ENCODE measurements at regions not wholly inside any gene's neighbourhood (a gene's known extent, or its start where the extent isn't known, plus 50 kb on each side); places are given as distances from the start of the nearest gene placed in this dataset.

GRCh38 chr16:80164966-80165550 lies 375.7 kb upstream of the DYNLRB2 start (continued):
- TF ChIP-seq HMGA2 (CRISPR knock-in tag; IDR thresholded peaks at IDR 0.05) (no peak), CREB1 (CRISPR knock-in tag; IDR thresholded peaks at IDR 0.05) (no peak), TP53 (CRISPR knock-in tag; IDR thresholded peaks at IDR 0.05) (no peak), EMX1 (CRISPR knock-in tag; IDR thresholded peaks at IDR 0.05) (no peak), MYBL2 (CRISPR knock-in tag; IDR thresholded peaks at IDR 0.05) (no peak)

GRCh38 chr16:80163339-80163738 lies 377.5 kb upstream of the DYNLRB2 start:
- Mint-ChIP-seq H3K9me3 (peaks cover 15% of the 10 kb centered on the region), H3K27me3 (ENCODE audit: low read depth) (no peaks in the 10 kb centered on the region), H3K27ac (no peak overlapping the region), H3K4me3 (no peak overlapping the region), H3K36me3 (peaks cover 4% of the 10 kb centered on the region), H3K4me1 (no peaks in the 10 kb centered on the region)
- ChIA-PET POLR2A (no interaction called here), CTCF (no interaction called here)
- DNase-seq (ENCODE audit: low spot score) = no peak
- ATAC-seq = no peak
- TF ChIP-seq ATF1 (CRISPR knock-in tag; IDR thresholded peaks at IDR 0.05) = no peak
- TF ChIP-seq ZNF263 (CRISPR knock-in tag; IDR thresholded peaks at IDR 0.05; ENCODE audit: low read depth) = no peak
- TF ChIP-seq, protein P1, sequence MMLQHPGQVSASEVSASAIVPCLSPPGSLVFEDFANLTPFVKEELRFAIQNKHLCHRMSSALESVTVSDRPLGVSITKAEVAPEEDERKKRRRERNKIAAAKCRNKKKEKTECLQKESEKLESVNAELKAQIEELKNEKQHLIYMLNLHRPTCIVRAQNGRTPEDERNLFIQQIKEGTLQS (CRISPR knock-in tag; conservative IDR thresholded peaks at IDR 0.05) = no peak
- no peak for TF ChIP-seq NFE2L1 (CRISPR knock-in tag; IDR thresholded peaks at IDR 0.05)
- no peak for TF ChIP-seq JUN (CRISPR knock-in tag; IDR thresholded peaks at IDR 0.05)
- no peak for TF ChIP-seq SP1 (CRISPR knock-in tag; conservative IDR thresholded peaks at IDR 0.05)
- TF ChIP-seq PRRX2 (CRISPR knock-in tag; IDR thresholded peaks at IDR 0.05) = no peak
- no peak for TF ChIP-seq RORB (CRISPR knock-in tag; IDR thresholded peaks at IDR 0.05)
- TF ChIP-seq RELA (CRISPR knock-in tag; IDR thresholded peaks at IDR 0.05; ENCODE audit: borderline replicate concordance) = no peak
- no peak for TF ChIP-seq ZNF232 (CRISPR knock-in tag; IDR thresholded peaks at IDR 0.05)
- TF ChIP-seq NFYB (CRISPR knock-in tag; conservative IDR thresholded peaks at IDR 0.05; ENCODE audit: low read depth) = no peak
- no peak for TF ChIP-seq SMAD4 (CRISPR knock-in tag; IDR thresholded peaks at IDR 0.05)
- TF ChIP-seq IRF2 (CRISPR knock-in tag; IDR thresholded peaks at IDR 0.05; ENCODE audit: borderline replicate concordance, low read depth) = no peak

GRCh38 chr16:80161799-80162739 lies 378.7 kb upstream of the DYNLRB2 start:
- CTCF ChIA-PET = no interaction called here
- no peak overlapping the region for H3K4me3 Mint-ChIP-seq

More at GRCh38 chr16:80161799-80162739, 378.7 kb upstream of the DYNLRB2 start:
- Mint-ChIP-seq H3K9me3 (peaks cover 19% of the 10 kb centered on the region), H3K36me3 (peaks cover 4% of the 10 kb centered on the region), H3K4me1 (no peaks in the 10 kb centered on the region), H3K27ac (no peak overlapping the region), H3K27me3 (ENCODE audit: low read depth) (no peaks in the 10 kb centered on the region; the same call in 1 of the 2 replicates)
- no peak for ATAC-seq
- no peak for DNase-seq (ENCODE audit: low spot score)
- no peak for TF ChIP-seq ESRRA (CRISPR knock-in tag; IDR thresholded peaks at IDR 0.05; ENCODE audit: borderline replicate concordance)
- peak; percentile 68 for TF ChIP-seq PRDM15 (CRISPR knock-in tag; IDR thresholded peaks at IDR 0.05)
- POLR2A ChIA-PET = interaction anchor here (0.6 kb wide), 1 partner anchor 358 kb away, joined by 3 read pairs; no protein-coding TSS in a partner anchor

All from WTC11 (cell line).